ENCODE measurements at regions not wholly inside any gene's neighbourhood (a gene's known extent, or its start where the extent isn't known, plus 50 kb on each side); places are given as distances from the start of the nearest gene placed in this dataset.
"Not testable (repeated sequence)": the region's sequence is repeated elsewhere in the genome, so short reads cannot be mapped to it uniquely, and the experiment has no call there.

GRCh38 chr9:129427149-129427548 lies 193.8 kb downstream of the C9orf50 start:
- Histone ChIP-seq H3K4me3 (ENCODE audit: low read depth, low read length) (no peak overlapping the region), H3K36me3 (ENCODE audit: control insufficient read depth in 2 of 2, insufficient read depth in 1 of 2, low read length in 2 of 2) (no peaks in the 10 kb centered on the region), H3K27ac (ENCODE audit: extremely low read depth, low read depth, low read length) (no peak overlapping the region), H3K9me3 (ENCODE audit: control insufficient read depth, insufficient read depth, low read depth, low read length) (no peaks in the 10 kb centered on the region), H3K4me1 (ENCODE audit: control insufficient read depth, insufficient read depth, low read length) (no peaks in the 10 kb centered on the region)
- POLR2A ChIA-PET, result interaction anchor here (0.6 kb wide), 1 partner anchor 33 kb away, joined by 3 read pairs; no protein-coding TSS in a partner anchor
- CTCF ChIA-PET, result interaction anchor here (0.6 to 0.9 kb wide), 2 partner anchors 169 to 197 kb away, joined by 3 to 4 read pairs; no protein-coding TSS in a partner anchor
- TF ChIP-seq EGR2 (tag by site-specific recombination; IDR thresholded peaks at IDR 0.05; ENCODE audit: low read depth) (peak; percentile 93), TRIM28 (IDR thresholded peaks at IDR 0.05; ENCODE audit: borderline replicate concordance, low read length) (no peak), ZNF843 (tag by site-specific recombination; IDR thresholded peaks at IDR 0.05) (no peak), IKZF3 (tag by site-specific recombination; IDR thresholded peaks at IDR 0.05) (no peak), ZFHX2 (tag by site-specific recombination; conservative IDR thresholded peaks at IDR 0.05) (peak; percentile 92), ZNF48 (tag by site-specific recombination; IDR thresholded peaks at IDR 0.05) (no peak), HOXC10 (CRISPR knock-in tag; IDR thresholded peaks at IDR 0.05) (no peak)

- CTCF ChIA-PET; H3K36me3 ChIP-seq (ENCODE audit: control insufficient read depth in 2 of 2, insufficient read depth in 1 of 2, low read length in 2 of 2); H3K4me3 ChIP-seq (ENCODE audit: low read depth, low read length); POLR2A ChIA-PET; H3K27ac ChIP-seq (ENCODE audit: extremely low read depth, low read depth, low read length); H3K9me3 ChIP-seq (ENCODE audit: control insufficient read depth, insufficient read depth, low read depth, low read length); H3K4me1 ChIP-seq (ENCODE audit: control insufficient read depth, insufficient read depth, low read length): not testable (repeated sequence)
These were observed 197.1 kb downstream of the C9orf50 start for GRCh38 chr9:129423755-129424154.

GRCh38 chr9:129423216-129423615 lies 197.7 kb downstream of the C9orf50 start:
- Histone ChIP-seq H3K4me1 (ENCODE audit: control insufficient read depth, insufficient read depth, low read length) (no peaks in the 10 kb centered on the region), H3K4me3 (ENCODE audit: low read depth, low read length) (no peak overlapping the region), H3K27ac (ENCODE audit: extremely low read depth, low read depth, low read length) (no peak overlapping the region), H3K9me3 (ENCODE audit: control insufficient read depth, insufficient read depth, low read depth, low read length) (no peaks in the 10 kb centered on the region), H3K36me3 (ENCODE audit: control insufficient read depth in 2 of 2, insufficient read depth in 1 of 2, low read length in 2 of 2) (no peaks in the 10 kb centered on the region)
- ChIA-PET CTCF (interaction anchor here (0.7 to 1.3 kb wide), 3 partner anchors 188 to 320 kb away, joined by 3 to 4 read pairs (median 4); no protein-coding TSS in a partner anchor), POLR2A (no interaction called here)
- TF ChIP-seq ZNF548 (tag by site-specific recombination; IDR thresholded peaks at IDR 0.05) (no peak), ZNF610 (tag by site-specific recombination; IDR thresholded peaks at IDR 0.05; ENCODE audit: borderline replicate concordance) (no peak), BCL6B (tag by site-specific recombination; IDR thresholded peaks at IDR 0.05) (no peak), BCL11A (tag by site-specific recombination; IDR thresholded peaks at IDR 0.05; ENCODE audit: low read depth) (no peak), ZNF768 (tag by site-specific recombination; IDR thresholded peaks at IDR 0.05) (no peak), ZNF335 (tag by site-specific recombination; conservative IDR thresholded peaks at IDR 0.05) (no peak), ZNF777 (tag by site-specific recombination; IDR thresholded peaks at IDR 0.05; ENCODE audit: borderline replicate concordance) (no peak), ZNF626 (tag by site-specific recombination; IDR thresholded peaks at IDR 0.05) (no peak), ZNF148 (tag by site-specific recombination; IDR thresholded peaks at IDR 0.05; ENCODE audit: borderline replicate concordance) (no peak), ZNF398 (tag by site-specific recombination; IDR thresholded peaks at IDR 0.05) (no peak), PATZ1 (tag by site-specific recombination; IDR thresholded peaks at IDR 0.05) (no peak), IKZF3 (tag by site-specific recombination; IDR thresholded peaks at IDR 0.05) (no peak), ATF2 (tag by site-specific recombination; IDR thresholded peaks at IDR 0.05; ENCODE audit: low read depth) (no peak), ZNF223 (tag by site-specific recombination; IDR thresholded peaks at IDR 0.05) (no peak), ZNF558 (tag by site-specific recombination; IDR thresholded peaks at IDR 0.05) (no peak), ZNF701 (tag by site-specific recombination; IDR thresholded peaks at IDR 0.05) (no peak), ZNF677 (tag by site-specific recombination; IDR thresholded peaks at IDR 0.05) (no peak)
